Hepatocyte (in vitro differentiated cells): ENCODE measurements at regions not wholly inside any gene's neighbourhood (a gene's known extent, or its start where the extent isn't known, plus 50 kb on each side); places are given as distances from the start of the nearest gene placed in this dataset.

ENCODE experiments used
- DNase-seq: peaks from one replicate; pipeline ENCODE4 v3.0.0-alpha.2; 2016; ENCODE audit warnings: low spot score
- H2AFZ ChIP-seq: fragments of 200-600 bp; sonication (generic); 2 replicates; pipeline ENCODE4 v1.6.0; 2016; ENCODE audit warnings: antibody characterized with exemption, mild to moderate bottlenecking
- H3K27ac ChIP-seq: fragments of 200-600 bp; sonication (generic); 2 replicates; pipeline ENCODE4 v1.5.1; 2016; ENCODE audit warnings: mild to moderate bottlenecking
- H3K27me3 ChIP-seq: fragments of 200-600 bp; sonication (generic); 2 replicates; pipeline ENCODE4 v1.6.1; 2016
- H3K36me3 ChIP-seq: fragments of 200-600 bp; sonication (generic); replicated peaks from 2 replicates; pipeline ENCODE4 v1.5.1; 2016; ENCODE audit warnings: low read depth; ENCODE audit not compliant: insufficient read depth
- H3K4me1 ChIP-seq: fragments of 200-600 bp; sonication (generic); 2 replicates; pipeline ENCODE4 v1.5.1; 2016; ENCODE audit warnings: mild to moderate bottlenecking, moderate library complexity; ENCODE audit not compliant: insufficient read depth
- H3K4me2 ChIP-seq: fragments of 200-600 bp; sonication (generic); 2 replicates; pipeline ENCODE4 v1.6.0; 2016
- H3K4me3 ChIP-seq: fragments of 200-600 bp; sonication (generic); 2 replicates; pipeline ENCODE4 v1.5.1; 2016; ENCODE audit warnings: mild to moderate bottlenecking
- H3K79me2 ChIP-seq: fragments of 200-600 bp; sonication (generic); 2 replicates; pipeline ENCODE4 v1.6.0; 2017; ENCODE audit warnings: mild to moderate bottlenecking
- H3K9me2 ChIP-seq: fragments of 200-600 bp; sonication (generic); replicated peaks from 2 replicates; pipeline ENCODE4 v1.6.0; 2017; ENCODE audit warnings: mild to moderate bottlenecking; ENCODE audit not compliant: insufficient read depth
- H3K9me3 ChIP-seq: fragments of 200-600 bp; sonication (generic); 2 replicates; pipeline ENCODE4 v1.5.1; 2016; ENCODE audit warnings: low read depth, mild to moderate bottlenecking
- H4K20me1 ChIP-seq: fragments of 200-600 bp; sonication (generic); 2 replicates; pipeline ENCODE4 v1.6.0; 2016; ENCODE audit warnings: mild to moderate bottlenecking; ENCODE audit not compliant: insufficient read depth, poor library complexity, severe bottlenecking
- CTCF ChIP-seq: fragments of 200-600 bp; sonication (generic); IDR thresholded peaks from 2 replicates; pipeline ENCODE4 v1.5.1; 2016; ENCODE audit warnings: antibody characterized with exemption, mild to moderate bottlenecking; ENCODE audit not compliant: poor library complexity
- EZH2 ChIP-seq: fragments of 200-600 bp; sonication (generic); IDR thresholded peaks from 2 replicates; pipeline ENCODE4 v1.6.1; 2016; ENCODE audit warnings: antibody characterized with exemption, mild to moderate bottlenecking, borderline replicate concordance
- EZH2phosphoT487 ChIP-seq: fragments of 200-600 bp; sonication (generic); IDR thresholded peaks from one replicate; pipeline ENCODE4 v1.6.1; 2018; ENCODE audit warnings: antibody characterized with exemption, mild to moderate bottlenecking, low read depth, moderate library complexity; ENCODE audit not compliant: unreplicated experiment, severe bottlenecking
- WGBS: methylation state at CpG from one replicate; pipeline ENCODE4 v1.1.6; 2016; ENCODE audit warnings: low lambda C conversion rate; ENCODE audit errors: missing lambda C conversion rate; 5-methylcytosine and 5-hydroxymethylcytosine counted together

GRCh38 chr2:146207417-146207816, 1637.4 kb upstream of the ACVR2A start:
- Histone ChIP-seq H3K79me2 (no peaks in the 10 kb centered on the region), H3K27ac (no peak overlapping the region), H2AFZ (no peak overlapping the region), H3K27me3 (no peaks in the 10 kb centered on the region), H3K4me3 (no peak overlapping the region), H4K20me1 (no peaks in the 10 kb centered on the region), H3K4me1 (no peaks in the 10 kb centered on the region), H3K9me3 (no peaks in the 10 kb centered on the region), H3K9me2 (no peaks in the 10 kb centered on the region), H3K36me3 (no peaks in the 10 kb centered on the region), H3K4me2 (no peak overlapping the region)
- 79% methylated on average over 1 of the region's 1 CpG for WGBS
- TF ChIP-seq EZH2phosphoT487 (no peak), EZH2 (no peak), CTCF (no peak)
- DNase-seq, result no peak

- Histone ChIP-seq H3K4me1 (no peaks in the 10 kb centered on the region), H3K9me3 (no peaks in the 10 kb centered on the region), H3K4me3 (no peak overlapping the region), H2AFZ (no peak overlapping the region), H3K4me2 (no peak overlapping the region), H3K79me2 (no peaks in the 10 kb centered on the region), H3K27me3 (no peaks in the 10 kb centered on the region), H3K36me3 (no peaks in the 10 kb centered on the region), H4K20me1 (no peaks in the 10 kb centered on the region), H3K27ac (no peak overlapping the region), H3K9me2 (no peaks in the 10 kb centered on the region)
- WGBS, result 90% methylated on average over 5 of the region's 5 CpGs
- no peak for DNase-seq
- TF ChIP-seq EZH2phosphoT487 (no peak), EZH2 (no peak), CTCF (no peak)
These were observed 1641.7 kb upstream of the ACVR2A start for GRCh38 chr2:146203064-146203624.

GRCh38 chr2:146193619-146194018, 1651.2 kb upstream of the ACVR2A start:
- Histone ChIP-seq H3K4me2 (no peak overlapping the region), H3K9me2 (no peaks in the 10 kb centered on the region), H3K27ac (no peak overlapping the region), H3K4me3 (no peak overlapping the region), H4K20me1 (no peaks in the 10 kb centered on the region), H3K4me1 (no peaks in the 10 kb centered on the region), H2AFZ (no peak overlapping the region), H3K79me2 (no peaks in the 10 kb centered on the region), H3K27me3 (no peaks in the 10 kb centered on the region), H3K9me3 (no peaks in the 10 kb centered on the region), H3K36me3 (no peaks in the 10 kb centered on the region)
- TF ChIP-seq CTCF (no peak), EZH2phosphoT487 (no peak), EZH2 (no peak)
- DNase-seq, result no peak

- Histone ChIP-seq H3K27me3 (no peaks in the 10 kb centered on the region), H2AFZ (no peak overlapping the region)
- TF ChIP-seq EZH2 (no peak), EZH2phosphoT487 (no peak), CTCF (no peak)
These were observed 1655.3 kb upstream of the ACVR2A start for GRCh38 chr2:146189541-146189940.

More at GRCh38 chr2:146189541-146189940, 1655.3 kb upstream of the ACVR2A start:
- no peaks in the 10 kb centered on the region for H3K9me3 ChIP-seq
- no peaks in the 10 kb centered on the region for H4K20me1 ChIP-seq
- H3K4me3 ChIP-seq, result no peak overlapping the region
- H3K36me3 ChIP-seq, result no peaks in the 10 kb centered on the region
- H3K79me2 ChIP-seq, result no peaks in the 10 kb centered on the region
- H3K4me2 ChIP-seq, result no peak overlapping the region
- no peak for DNase-seq
- H3K9me2 ChIP-seq, result no peaks in the 10 kb centered on the region
- no peak overlapping the region for H3K27ac ChIP-seq
- no peaks in the 10 kb centered on the region for H3K4me1 ChIP-seq
